HEK293T (cell line): ENCODE measurements at regions not wholly inside any gene's neighbourhood (a gene's known extent, or its start where the extent isn't known, plus 50 kb on each side); places are given as distances from the start of the nearest gene placed in this dataset.

Experiments
- CTCF ChIA-PET: fragments of 350-600 bp; formaldehyde crosslinking; extraction: SDS; loops from one replicate; lab custom pipeline; 2021; ENCODE audit warnings: antibody characterized with exemption, inconsistent platforms; lab: Yijun Ruan, JAX
- POLR2A ChIA-PET: fragments of 350-600 bp; formaldehyde crosslinking; extraction: SDS; loops from one replicate; lab custom pipeline; 2020; ENCODE audit warnings: antibody characterized with exemption, inconsistent platforms; lab: Yijun Ruan, JAX
- DNase-seq: peaks from one replicate; pipeline ENCODE4 v3.0.0; 2012; ENCODE audit warnings: mixed read lengths; ENCODE audit errors: extremely low spot score
- ARNT ChIP-seq: fragments of 450-650 bp; IDR thresholded peaks from 2 replicates; pipeline ENCODE4 v1.6.1; 2017; ENCODE audit warnings: mild to moderate bottlenecking
- BHLHE40 ChIP-seq: fragments of 450-650 bp; IDR thresholded peaks from 2 replicates; pipeline ENCODE4 v1.6.1; 2016; ENCODE audit warnings: mild to moderate bottlenecking, moderate library complexity, borderline replicate concordance
- CTBP1 ChIP-seq: fragments of 450-650 bp; IDR thresholded peaks from 2 replicates; pipeline ENCODE4 v1.6.1; 2016; ENCODE audit warnings: borderline replicate concordance
- ELF4 ChIP-seq: fragments of 450-650 bp; IDR thresholded peaks from 2 replicates; pipeline ENCODE4 v1.6.1; 2017; ENCODE audit warnings: antibody characterized with exemption
- FOXA1 ChIP-seq: fragments of 450-650 bp; IDR thresholded peaks from 2 replicates; pipeline ENCODE4 v1.6.1; 2016; ENCODE audit warnings: mild to moderate bottlenecking
- FOXK2 ChIP-seq: fragments of 450-650 bp; IDR thresholded peaks from 2 replicates; pipeline ENCODE4 v1.6.1; 2016; ENCODE audit warnings: mild to moderate bottlenecking
- FOXM1 ChIP-seq: fragments of 450-650 bp; IDR thresholded peaks from 2 replicates; pipeline ENCODE4 v1.6.1; 2017; ENCODE audit warnings: mild to moderate bottlenecking, borderline replicate concordance
- HDGF ChIP-seq: fragments of 450-650 bp; IDR thresholded peaks from 2 replicates; pipeline ENCODE4 v1.6.1; 2017; ENCODE audit warnings: antibody characterized with exemption, borderline replicate concordance
- L3MBTL2 ChIP-seq: fragments of 450-650 bp; conservative IDR thresholded peaks from 2 replicates; pipeline ENCODE4 v1.6.1; 2016; ENCODE audit warnings: mild to moderate bottlenecking
- LEF1 ChIP-seq: fragments of 450-650 bp; IDR thresholded peaks from 2 replicates; pipeline ENCODE4 v1.6.1; 2017; ENCODE audit warnings: mild to moderate bottlenecking, borderline replicate concordance
- NFRKB ChIP-seq: fragments of 450-650 bp; IDR thresholded peaks from 2 replicates; pipeline ENCODE4 v1.6.1; 2016; ENCODE audit warnings: mild to moderate bottlenecking, moderate library complexity
- SP1 ChIP-seq: fragments of 450-650 bp; IDR thresholded peaks from 2 replicates; pipeline ENCODE4 v1.6.1; 2017
- SUZ12 ChIP-seq: fragments of 450-650 bp; IDR thresholded peaks from 2 replicates; pipeline ENCODE4 v1.6.1; 2016; ENCODE audit warnings: mild to moderate bottlenecking
- TARDBP ChIP-seq: fragments of 450-650 bp; IDR thresholded peaks from 2 replicates; pipeline ENCODE4 v1.6.1; 2016
- ZNF384 ChIP-seq: fragments of 450-650 bp; IDR thresholded peaks from 2 replicates; pipeline ENCODE4 v1.6.1; 2016
- TF ChIP-seq, protein P1 (sequence below): fragments of 450-650 bp; IDR thresholded peaks from 2 replicates; pipeline ENCODE4 v1.6.1; 2016

DNA sequence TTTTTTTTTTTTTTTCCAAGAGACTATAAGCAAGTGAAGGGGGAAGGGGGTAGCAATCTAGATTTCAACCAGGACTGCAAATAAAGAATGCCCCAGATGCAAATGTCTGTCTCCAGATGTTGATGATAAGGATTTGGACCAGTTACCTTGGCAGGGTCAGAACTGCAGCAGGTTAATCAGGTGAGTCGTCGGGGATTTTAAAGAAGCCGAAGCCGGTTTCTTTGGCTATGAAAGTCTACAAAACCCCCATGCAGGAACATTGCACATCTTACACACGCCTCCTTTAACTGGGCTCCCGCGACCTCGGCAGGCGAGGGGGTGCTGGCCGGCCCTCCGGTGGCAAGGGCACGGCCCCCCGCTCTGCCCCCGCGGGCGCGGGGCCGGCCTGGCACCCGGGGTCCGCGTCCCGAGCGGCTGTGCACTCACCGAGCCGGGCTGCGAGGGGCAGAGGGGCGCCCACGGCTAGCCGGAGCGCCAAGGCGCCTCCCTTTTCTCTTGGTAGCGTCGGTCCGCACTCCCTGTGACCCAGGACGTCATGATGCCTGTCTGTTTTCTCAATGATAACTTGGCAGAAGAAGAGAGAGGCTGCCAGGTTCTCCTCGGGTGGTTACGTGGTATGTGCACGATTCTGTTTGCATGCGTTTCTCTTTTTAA, 366.3 kb upstream of the ESRRG start:
- ChIA-PET POLR2A (no interaction called here), CTCF (no interaction called here)
- no peak for TF ChIP-seq BHLHE40
- no peak for TF ChIP-seq NFRKB
- no peak for TF ChIP-seq HDGF
- no peak for TF ChIP-seq ZNF384
- TF ChIP-seq, protein P1, sequence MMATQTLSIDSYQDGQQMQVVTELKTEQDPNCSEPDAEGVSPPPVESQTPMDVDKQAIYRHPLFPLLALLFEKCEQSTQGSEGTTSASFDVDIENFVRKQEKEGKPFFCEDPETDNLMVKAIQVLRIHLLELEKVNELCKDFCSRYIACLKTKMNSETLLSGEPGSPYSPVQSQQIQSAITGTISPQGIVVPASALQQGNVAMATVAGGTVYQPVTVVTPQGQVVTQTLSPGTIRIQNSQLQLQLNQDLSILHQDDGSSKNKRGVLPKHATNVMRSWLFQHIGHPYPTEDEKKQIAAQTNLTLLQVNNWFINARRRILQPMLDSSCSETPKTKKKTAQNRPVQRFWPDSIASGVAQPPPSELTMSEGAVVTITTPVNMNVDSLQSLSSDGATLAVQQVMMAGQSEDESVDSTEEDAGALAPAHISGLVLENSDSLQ = no peak
- no peak for TF ChIP-seq TARDBP
- no peak for TF ChIP-seq LEF1
- TF ChIP-seq ARNT = no peak
- TF ChIP-seq SP1 = no peak
- no peak for DNase-seq

DNA sequence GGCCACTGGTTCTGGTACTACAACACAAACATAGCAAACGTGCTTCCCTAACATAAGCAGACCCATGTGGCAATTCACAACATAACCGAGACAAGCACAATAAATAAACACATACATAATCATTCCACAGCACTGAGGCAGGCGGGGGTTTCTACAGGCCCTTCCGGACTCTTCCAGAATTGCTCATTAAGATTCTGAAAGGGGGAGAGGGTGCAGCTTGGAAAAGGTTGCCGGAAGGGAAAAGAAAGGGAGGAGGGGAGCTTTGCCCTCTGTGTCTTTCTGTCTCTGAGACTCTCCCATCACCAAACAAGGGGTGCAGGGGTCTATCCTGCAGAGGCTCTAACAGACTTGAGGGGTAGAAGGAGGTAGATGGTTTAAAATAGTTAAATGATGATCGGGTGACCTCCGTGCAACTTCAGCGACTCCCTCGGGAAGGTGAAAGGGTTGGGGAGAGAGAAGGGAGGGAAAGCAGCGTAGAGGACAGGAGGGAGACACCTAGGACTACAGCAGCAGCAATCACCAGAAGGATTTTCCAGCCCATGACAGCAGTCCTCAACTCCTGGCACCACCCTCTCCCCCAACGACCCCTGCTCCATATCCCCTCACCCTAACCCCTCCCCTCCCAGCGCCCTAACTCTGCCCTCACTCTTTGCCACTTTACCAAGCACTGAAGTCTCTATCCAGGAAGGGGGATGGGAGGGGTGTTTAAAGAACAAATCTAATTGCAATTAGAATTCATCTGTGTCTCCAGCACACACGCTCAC, 365.5 kb upstream of the ESRRG start:
- POLR2A ChIA-PET = no interaction called here
- CTCF ChIA-PET = no interaction called here
- no peak for TF ChIP-seq HDGF
- no peak for TF ChIP-seq SP1
- TF ChIP-seq ARNT = no peak
- TF ChIP-seq NFRKB = no peak
- DNase-seq = no peak

DNA sequence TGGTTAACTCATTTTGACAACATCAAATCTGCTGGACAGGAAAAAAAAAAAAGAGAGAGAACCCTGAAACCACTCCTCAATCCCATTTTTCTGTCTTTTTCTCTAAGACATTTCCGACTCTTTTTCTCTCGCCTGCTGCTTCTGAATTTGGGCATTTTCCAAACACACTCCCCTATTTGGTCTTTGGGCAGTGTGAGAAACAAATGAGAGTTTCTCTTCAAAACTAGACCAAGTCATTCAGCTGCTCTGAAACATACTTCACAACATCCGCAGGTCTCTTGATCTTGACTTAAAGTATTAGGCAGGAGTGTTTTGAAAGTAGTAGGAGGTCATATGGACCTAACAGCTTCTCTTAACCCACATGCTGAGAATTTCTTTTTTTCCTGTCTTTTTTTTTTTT, 364.8 kb upstream of the ESRRG start:
- DNase-seq = no peak
- no peak for TF ChIP-seq BHLHE40
- no peak for TF ChIP-seq FOXA1
- POLR2A ChIA-PET = no interaction called here
- CTCF ChIA-PET = no interaction called here

DNA sequence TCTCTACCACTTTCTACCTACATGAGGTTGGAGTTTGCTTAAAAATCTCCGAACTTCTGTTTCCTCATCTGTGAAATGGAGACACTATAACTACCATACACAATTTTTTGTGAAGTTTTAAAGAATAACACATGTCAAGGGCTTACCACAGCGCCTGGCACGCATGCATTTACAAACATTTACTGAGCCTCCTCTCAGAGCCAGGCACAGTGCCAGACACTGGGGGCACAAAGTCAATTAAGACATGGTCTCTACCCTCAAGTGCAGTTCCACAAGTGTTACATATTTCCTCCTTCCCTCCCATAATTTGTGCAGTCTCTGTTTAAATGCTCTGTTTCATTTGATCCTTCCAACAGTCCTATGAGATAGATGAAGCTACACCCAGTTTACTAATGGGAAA, 356.4 kb upstream of the ESRRG start:
- no peak for TF ChIP-seq BHLHE40
- TF ChIP-seq FOXM1 = no peak
- no peak for TF ChIP-seq NFRKB
- CTCF ChIA-PET = no interaction called here
- DNase-seq = no peak
- POLR2A ChIA-PET = no interaction called here

DNA sequence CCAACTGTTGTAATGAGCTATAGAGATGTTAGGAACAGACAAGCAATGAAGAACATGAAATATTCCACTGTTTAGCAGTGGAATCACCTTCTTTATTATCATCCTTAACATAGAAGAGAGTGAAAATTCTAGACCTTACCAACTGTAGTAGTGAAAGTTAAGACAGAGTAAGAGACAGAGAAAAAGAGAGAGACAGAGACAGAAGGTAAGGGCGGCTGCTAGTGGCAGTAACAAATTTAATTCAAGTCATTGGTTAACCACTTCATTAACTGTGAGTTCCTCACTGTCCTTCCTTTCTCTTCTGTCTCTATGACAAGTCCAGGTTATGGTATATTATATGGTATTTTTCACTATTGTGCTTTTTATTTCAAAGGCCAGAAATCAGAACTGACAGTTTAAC, 355.7 kb upstream of the ESRRG start:
- TF ChIP-seq ARNT = no peak
- TF ChIP-seq NFRKB = no peak
- TF ChIP-seq TARDBP = no peak
- TF ChIP-seq SUZ12 = no peak
- TF ChIP-seq LEF1 = no peak
- TF ChIP-seq CTBP1 = no peak
- no peak for TF ChIP-seq ELF4
- TF ChIP-seq, protein P1 = no peak
- no peak for TF ChIP-seq L3MBTL2
- TF ChIP-seq BHLHE40 = no peak
- TF ChIP-seq ZNF384 = no peak
- TF ChIP-seq HDGF = no peak
- DNase-seq = no peak
- ChIA-PET CTCF (no interaction called here), POLR2A (no interaction called here)

DNA sequence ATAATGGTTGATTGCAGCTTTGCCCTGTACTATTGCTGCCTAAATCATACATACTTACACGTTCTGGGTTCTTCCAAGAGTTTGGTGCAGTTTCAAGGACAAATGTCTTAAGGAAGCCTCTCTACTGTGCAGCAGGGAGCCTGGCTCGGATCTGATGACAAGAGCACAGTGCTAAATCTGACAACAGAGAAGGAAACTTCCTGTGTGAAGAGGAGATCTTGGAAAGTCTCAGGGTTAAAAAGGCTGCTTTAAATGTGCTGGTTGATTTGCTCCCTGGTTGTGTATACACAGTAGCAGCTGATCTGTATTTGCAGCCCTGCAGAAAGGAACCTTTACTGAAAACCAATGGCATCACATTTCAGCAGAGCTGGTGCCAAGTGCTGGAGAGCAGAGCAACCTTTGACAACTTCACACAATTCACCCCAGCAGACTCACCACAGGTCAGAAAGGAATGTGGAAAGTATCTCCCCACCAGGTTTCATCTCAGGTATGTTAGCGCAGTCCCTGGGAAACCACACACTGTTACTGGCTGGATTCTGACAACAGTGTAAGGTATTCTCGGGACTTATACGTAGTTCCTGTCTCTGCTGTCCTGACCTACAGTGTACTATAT, 355.0 kb upstream of the ESRRG start:
- no peak for DNase-seq
- TF ChIP-seq SP1 (no peak), ZNF384 (no peak), TARDBP (no peak), ELF4 (no peak), ARNT (no peak), BHLHE40 (no peak), CTBP1 (no peak), HDGF (no peak), FOXK2 (no peak), FOXM1 (no peak), FOXA1 (no peak)
- TF ChIP-seq, protein P1 = no peak
- POLR2A ChIA-PET = no interaction called here
- CTCF ChIA-PET = no interaction called here

DNA sequence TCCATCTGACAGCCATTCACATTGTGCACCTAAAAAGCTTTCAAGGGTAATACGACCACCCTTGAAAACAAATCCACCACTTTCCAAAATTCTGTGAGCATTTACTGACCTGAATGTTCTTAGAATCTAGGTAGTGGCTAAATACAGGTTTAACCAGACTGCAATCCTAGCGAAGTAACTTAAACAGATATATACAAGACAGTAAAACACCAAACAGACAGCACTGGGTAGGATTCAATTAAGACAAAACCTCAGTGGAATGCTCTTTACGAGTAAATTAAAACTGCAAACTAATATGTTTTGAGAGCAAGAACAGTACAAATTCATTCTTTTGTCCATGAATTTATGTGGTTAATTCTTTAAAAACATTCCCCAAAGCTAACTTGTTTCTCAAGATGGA, 354.2 kb upstream of the ESRRG start:
- no peak for DNase-seq
- CTCF ChIA-PET = no interaction called here
- POLR2A ChIA-PET = no interaction called here
- TF ChIP-seq FOXM1 (no peak), LEF1 (no peak), TARDBP (no peak), CTBP1 (no peak), FOXK2 (no peak), ZNF384 (no peak), FOXA1 (no peak), ARNT (no peak), SP1 (no peak), SUZ12 (no peak), L3MBTL2 (no peak), NFRKB (no peak), HDGF (no peak), BHLHE40 (no peak), ELF4 (no peak)
- TF ChIP-seq, protein P1 = no peak
